ENCODE measurements at regions not wholly inside any gene's neighbourhood (a gene's known extent, or its start where the extent isn't known, plus 50 kb on each side); places are given as distances from the start of the nearest gene placed in this dataset.

DNA sequence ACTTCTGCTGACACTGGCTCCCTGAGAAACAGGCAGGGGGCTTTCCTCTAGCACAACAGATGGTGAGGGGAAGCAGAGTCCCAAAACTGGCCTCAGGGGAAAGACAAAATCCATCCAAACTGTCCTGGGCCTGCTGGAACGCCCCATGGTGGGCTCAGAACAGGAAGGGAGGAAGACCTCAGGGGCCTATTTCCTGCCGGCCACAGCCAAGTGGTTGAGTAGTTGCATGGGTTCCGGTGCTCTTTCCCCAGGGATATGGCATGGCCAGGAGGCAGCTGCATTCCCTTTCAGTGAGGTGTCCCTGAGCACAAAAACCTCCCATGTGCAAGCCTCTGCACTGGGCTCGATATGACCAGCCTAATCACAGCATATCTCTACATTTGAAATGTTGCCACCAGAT is 303.0 kb upstream of the IRX5 start:
- Histone ChIP-seq H3K27ac (ENCODE audit: low read depth, low read length) (no peak overlapping the region), H3K4me1 (ENCODE audit: control insufficient read depth in 3 of 3, insufficient read depth in 3 of 3, low read length in 3 of 3) (no peaks in the 10 kb centered on the region), H3K36me3 (ENCODE audit: control insufficient read depth in 3 of 3, insufficient read depth in 3 of 3, low read length in 3 of 3) (no peaks in the 10 kb centered on the region), H3K4me3 (ENCODE audit: low read length in 3 of 3) (no peak overlapping the region), H3K9ac (ENCODE audit: low read depth in 1 of 3, low read length in 3 of 3) (no peak overlapping the region), H3K27me3 (ENCODE audit: control insufficient read depth in 3 of 3, insufficient read depth in 3 of 3, low read length in 3 of 3) (no peaks in the 10 kb centered on the region), H3K9me3 (ENCODE audit: control insufficient read depth in 3 of 3, low read length in 3 of 3) (no peaks in the 10 kb centered on the region)

DNA sequence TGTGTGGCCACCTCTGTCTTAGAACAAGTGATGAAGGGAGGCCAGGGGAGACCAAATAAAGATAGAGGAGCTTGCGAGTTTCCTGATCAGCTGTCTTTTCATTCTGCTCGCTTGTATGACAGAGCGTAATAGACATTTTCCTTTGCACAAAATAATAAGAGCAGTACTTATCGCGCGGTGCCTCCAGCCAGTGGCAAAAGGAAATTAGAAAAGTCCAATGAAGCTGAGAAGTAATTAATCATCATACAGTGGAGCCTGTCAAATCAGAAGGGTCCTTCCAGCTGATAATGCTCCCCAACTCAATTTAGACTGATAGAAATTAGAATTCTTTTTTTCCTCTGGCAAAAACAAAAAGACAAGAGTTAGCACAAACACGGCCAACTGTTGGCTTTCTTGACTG is 307.0 kb upstream of the IRX5 start:
- H3K9ac ChIP-seq (ENCODE audit: low read depth in 1 of 3, low read length in 3 of 3): no peak overlapping the region

DNA sequence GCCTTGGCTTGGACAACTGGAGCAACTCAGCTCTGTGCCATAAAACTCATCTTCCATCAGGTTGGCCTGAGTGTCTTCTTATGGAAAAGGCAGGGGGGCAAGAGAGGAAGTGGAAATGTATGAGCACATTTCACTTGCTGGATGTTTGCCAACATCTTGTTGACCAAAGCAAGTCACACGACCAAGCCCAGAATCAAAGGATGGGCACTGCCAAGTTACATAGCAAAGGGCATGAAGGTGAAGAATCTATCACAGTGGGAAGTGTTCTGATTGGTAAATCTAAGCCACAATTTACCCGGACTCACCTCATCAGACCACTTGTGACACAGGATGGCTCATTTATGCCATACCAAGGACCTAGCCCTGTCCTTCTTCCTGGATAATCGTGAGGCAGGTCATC is 310.5 kb upstream of the IRX5 start:
- Histone ChIP-seq H3K36me3 (ENCODE audit: control insufficient read depth in 3 of 3, insufficient read depth in 3 of 3, low read length in 3 of 3) (no peaks in the 10 kb centered on the region), H3K9ac (ENCODE audit: low read depth in 1 of 3, low read length in 3 of 3) (no peak overlapping the region), H3K4me3 (ENCODE audit: low read length in 3 of 3) (no peak overlapping the region), H3K4me1 (ENCODE audit: control insufficient read depth in 3 of 3, insufficient read depth in 3 of 3, low read length in 3 of 3) (no peaks in the 10 kb centered on the region), H3K27ac (ENCODE audit: low read depth, low read length) (no peak overlapping the region), H3K9me3 (ENCODE audit: control insufficient read depth in 3 of 3, low read length in 3 of 3) (no peaks in the 10 kb centered on the region), H3K27me3 (ENCODE audit: control insufficient read depth in 3 of 3, insufficient read depth in 3 of 3, low read length in 3 of 3) (peaks cover 0 to 3% (median 0%) of the 10 kb centered on the region in 3 donors)

More for the DNA sequence above, 307.0 kb upstream of the IRX5 start:
- no peak overlapping the region for H3K4me3 ChIP-seq (ENCODE audit: low read length in 3 of 3)
- H3K4me1 ChIP-seq (ENCODE audit: control insufficient read depth in 3 of 3, insufficient read depth in 3 of 3, low read length in 3 of 3): no peaks in the 10 kb centered on the region
- no peaks in the 10 kb centered on the region for H3K9me3 ChIP-seq (ENCODE audit: control insufficient read depth in 3 of 3, low read length in 3 of 3)
- no peak overlapping the region for H3K27ac ChIP-seq (ENCODE audit: low read depth, low read length)
- no peaks in the 10 kb centered on the region for H3K36me3 ChIP-seq (ENCODE audit: control insufficient read depth in 3 of 3, insufficient read depth in 3 of 3, low read length in 3 of 3)
- H3K27me3 ChIP-seq (ENCODE audit: control insufficient read depth in 3 of 3, insufficient read depth in 3 of 3, low read length in 3 of 3): peaks cover 0 to 3% (median 0%) of the 10 kb centered on the region in 3 donors

DNA sequence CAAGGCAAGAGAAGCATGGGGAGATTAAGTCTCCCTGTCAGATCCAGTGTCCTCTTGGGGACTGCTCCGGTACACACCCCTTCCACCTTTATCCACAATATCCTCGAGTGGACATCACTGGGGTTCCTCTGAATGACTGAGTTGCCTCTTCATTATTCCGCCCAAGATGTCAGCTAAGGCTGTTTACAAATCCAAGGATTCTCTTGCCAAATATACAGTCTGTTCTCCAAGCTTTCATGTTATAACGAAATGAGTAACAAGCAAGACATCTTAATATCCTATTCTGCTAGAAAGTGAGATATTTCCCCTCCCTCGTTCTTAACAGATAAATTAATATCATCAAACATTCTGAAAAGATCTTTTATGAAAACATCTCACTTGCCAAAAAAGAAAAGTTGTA is 314.1 kb upstream of the IRX5 start:
- Histone ChIP-seq H3K4me1 (ENCODE audit: control insufficient read depth in 3 of 3, insufficient read depth in 3 of 3, low read length in 3 of 3) (no peaks in the 10 kb centered on the region), H3K27ac (ENCODE audit: low read depth, low read length) (no peak overlapping the region), H3K9me3 (ENCODE audit: control insufficient read depth in 3 of 3, low read length in 3 of 3) (no peaks in the 10 kb centered on the region), H3K36me3 (ENCODE audit: control insufficient read depth in 3 of 3, insufficient read depth in 3 of 3, low read length in 3 of 3) (no peaks in the 10 kb centered on the region), H3K9ac (ENCODE audit: low read depth in 1 of 3, low read length in 3 of 3) (no peak overlapping the region), H3K27me3 (ENCODE audit: control insufficient read depth in 3 of 3, insufficient read depth in 3 of 3, low read length in 3 of 3) (peaks cover 0 to 3% (median 0%) of the 10 kb centered on the region in 3 donors), H3K4me3 (ENCODE audit: low read length in 3 of 3) (no peak overlapping the region)

DNA sequence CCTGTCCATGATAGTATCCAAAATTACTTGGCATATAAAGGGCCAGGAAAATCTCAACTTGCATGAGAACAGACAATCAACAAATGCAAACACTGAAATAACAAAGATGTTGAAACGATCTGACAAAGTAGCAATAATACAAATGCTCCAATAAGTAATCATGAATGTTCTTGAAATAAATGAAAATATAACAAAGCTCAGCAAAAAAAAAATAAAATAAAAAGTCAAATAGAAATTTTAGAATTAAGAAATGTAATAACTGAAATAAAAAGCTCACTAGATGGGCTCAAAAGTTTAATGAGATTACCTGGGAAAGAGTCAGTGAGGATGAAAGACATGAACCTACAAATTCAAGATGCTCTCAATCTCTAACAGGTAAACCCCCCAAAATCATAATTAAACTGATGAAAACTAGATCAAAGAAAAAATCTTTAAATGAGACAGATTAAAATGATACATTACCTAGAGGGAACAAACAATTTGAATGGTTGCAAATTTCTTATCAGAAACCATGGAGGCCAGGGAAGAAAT is 319.0 kb upstream of the IRX3 start:
- H3K27me3 ChIP-seq (ENCODE audit: control insufficient read depth in 3 of 3, insufficient read depth in 3 of 3, low read length in 3 of 3): no peaks in the 10 kb centered on the region
- H3K9me3 ChIP-seq (ENCODE audit: control insufficient read depth in 3 of 3, low read length in 3 of 3): peaks cover 2 to 14% (median 2%) of the 10 kb centered on the region in 3 donors
- no peak overlapping the region for H3K9ac ChIP-seq (ENCODE audit: low read depth in 1 of 3, low read length in 3 of 3)
- no peak overlapping the region for H3K27ac ChIP-seq (ENCODE audit: low read depth, low read length)
- H3K36me3 ChIP-seq (ENCODE audit: control insufficient read depth in 3 of 3, insufficient read depth in 3 of 3, low read length in 3 of 3): no peaks in the 10 kb centered on the region
- no peak overlapping the region for H3K4me3 ChIP-seq (ENCODE audit: low read length in 3 of 3)
- H3K4me1 ChIP-seq (ENCODE audit: control insufficient read depth in 3 of 3, insufficient read depth in 3 of 3, low read length in 3 of 3): no peaks in the 10 kb centered on the region

DNA sequence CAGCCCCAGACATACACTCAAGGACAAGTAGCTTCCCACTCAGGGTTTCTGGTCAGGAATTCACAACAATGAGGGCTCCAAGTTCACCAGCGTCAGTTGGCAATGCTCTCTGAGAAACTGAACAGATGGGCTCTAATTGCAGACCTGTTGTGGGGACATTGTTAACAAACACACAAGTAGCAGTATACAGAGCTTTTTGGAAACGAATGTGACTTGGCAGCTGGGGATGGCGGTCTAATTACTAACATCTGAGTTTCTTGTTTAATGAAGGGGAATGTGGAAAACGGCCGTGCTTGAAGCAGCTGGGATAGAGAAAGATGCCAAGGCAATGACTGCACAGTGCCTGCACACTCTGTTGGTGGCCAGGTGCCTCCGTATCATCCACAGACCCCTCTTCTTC is 316.1 kb upstream of the IRX3 start:
- Histone ChIP-seq H3K9me3 (ENCODE audit: control insufficient read depth in 3 of 3, low read length in 3 of 3) (peaks cover 0 to 7% (median 2%) of the 10 kb centered on the region in 3 donors), H3K27ac (ENCODE audit: low read depth, low read length) (no peak overlapping the region), H3K36me3 (ENCODE audit: control insufficient read depth in 3 of 3, insufficient read depth in 3 of 3, low read length in 3 of 3) (no peaks in the 10 kb centered on the region), H3K4me1 (ENCODE audit: control insufficient read depth in 3 of 3, insufficient read depth in 3 of 3, low read length in 3 of 3) (no peaks in the 10 kb centered on the region), H3K27me3 (ENCODE audit: control insufficient read depth in 3 of 3, insufficient read depth in 3 of 3, low read length in 3 of 3) (no peaks in the 10 kb centered on the region), H3K9ac (ENCODE audit: low read depth in 1 of 3, low read length in 3 of 3) (no peak overlapping the region), H3K4me3 (ENCODE audit: low read length in 3 of 3) (no peak overlapping the region)

DNA sequence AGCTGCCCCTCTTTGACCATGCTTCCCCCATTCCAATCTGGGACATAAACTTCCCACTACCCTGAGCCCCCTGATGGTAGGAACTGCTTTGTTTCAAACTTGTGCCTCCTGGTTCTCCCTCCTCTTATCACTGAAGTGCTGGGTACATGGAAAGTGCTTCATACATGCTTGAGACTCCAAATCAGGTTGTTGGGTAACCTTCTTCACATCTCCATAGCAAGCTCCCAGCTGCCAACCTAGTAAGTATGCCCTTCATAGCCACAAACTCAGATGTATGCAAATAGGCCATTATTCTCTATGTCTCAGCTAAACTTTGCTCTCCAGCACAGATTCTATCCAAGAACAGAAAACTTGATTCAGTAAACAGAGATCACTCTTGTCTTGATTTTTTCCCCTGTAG is 310.6 kb upstream of the IRX3 start:
- no peak overlapping the region for H3K27ac ChIP-seq (ENCODE audit: low read depth, low read length)
- H3K4me3 ChIP-seq (ENCODE audit: low read length in 3 of 3): no peak overlapping the region
- H3K4me1 ChIP-seq (ENCODE audit: control insufficient read depth in 3 of 3, insufficient read depth in 3 of 3, low read length in 3 of 3): no peaks in the 10 kb centered on the region
- no peak overlapping the region for H3K9ac ChIP-seq (ENCODE audit: low read depth in 1 of 3, low read length in 3 of 3)
- no peaks in the 10 kb centered on the region for H3K36me3 ChIP-seq (ENCODE audit: control insufficient read depth in 3 of 3, insufficient read depth in 3 of 3, low read length in 3 of 3)
- H3K9me3 ChIP-seq (ENCODE audit: control insufficient read depth in 3 of 3, low read length in 3 of 3): peaks cover 0 to 2% (median 0%) of the 10 kb centered on the region in 3 donors
- H3K27me3 ChIP-seq (ENCODE audit: control insufficient read depth in 3 of 3, insufficient read depth in 3 of 3, low read length in 3 of 3): peaks cover 6 to 15% (median 6%) of the 10 kb centered on the region in 3 donors

DNA sequence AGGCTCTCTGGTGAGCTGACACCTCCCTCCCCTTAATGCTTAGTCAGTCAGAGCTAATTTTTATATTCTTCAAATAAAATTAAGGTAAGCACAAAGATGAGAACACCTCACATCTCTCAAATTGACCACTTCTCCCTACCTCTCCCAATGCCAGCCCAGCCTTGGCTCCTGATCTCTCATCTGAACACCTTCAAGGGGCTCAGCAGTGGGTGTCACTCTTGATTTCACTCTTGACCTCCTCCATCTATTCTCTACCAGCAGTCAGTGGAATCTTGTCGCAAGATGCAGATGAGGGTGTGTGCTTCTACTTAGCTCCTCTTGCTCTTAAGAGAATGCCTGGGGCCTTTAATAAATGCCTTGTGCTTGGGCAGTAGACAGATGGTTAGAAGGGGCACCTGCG is 309.0 kb upstream of the IRX3 start:
- Histone ChIP-seq H3K27me3 (ENCODE audit: control insufficient read depth in 3 of 3, insufficient read depth in 3 of 3, low read length in 3 of 3) (peaks cover 6 to 15% (median 6%) of the 10 kb centered on the region in 3 donors), H3K36me3 (ENCODE audit: control insufficient read depth in 3 of 3, insufficient read depth in 3 of 3, low read length in 3 of 3) (no peaks in the 10 kb centered on the region), H3K4me1 (ENCODE audit: control insufficient read depth in 3 of 3, insufficient read depth in 3 of 3, low read length in 3 of 3) (no peaks in the 10 kb centered on the region), H3K9me3 (ENCODE audit: control insufficient read depth in 3 of 3, low read length in 3 of 3) (no peaks in the 10 kb centered on the region), H3K4me3 (ENCODE audit: low read length in 3 of 3) (no peak overlapping the region), H3K9ac (ENCODE audit: low read depth in 1 of 3, low read length in 3 of 3) (no peak overlapping the region), H3K27ac (ENCODE audit: low read depth, low read length) (no peak overlapping the region)

DNA sequence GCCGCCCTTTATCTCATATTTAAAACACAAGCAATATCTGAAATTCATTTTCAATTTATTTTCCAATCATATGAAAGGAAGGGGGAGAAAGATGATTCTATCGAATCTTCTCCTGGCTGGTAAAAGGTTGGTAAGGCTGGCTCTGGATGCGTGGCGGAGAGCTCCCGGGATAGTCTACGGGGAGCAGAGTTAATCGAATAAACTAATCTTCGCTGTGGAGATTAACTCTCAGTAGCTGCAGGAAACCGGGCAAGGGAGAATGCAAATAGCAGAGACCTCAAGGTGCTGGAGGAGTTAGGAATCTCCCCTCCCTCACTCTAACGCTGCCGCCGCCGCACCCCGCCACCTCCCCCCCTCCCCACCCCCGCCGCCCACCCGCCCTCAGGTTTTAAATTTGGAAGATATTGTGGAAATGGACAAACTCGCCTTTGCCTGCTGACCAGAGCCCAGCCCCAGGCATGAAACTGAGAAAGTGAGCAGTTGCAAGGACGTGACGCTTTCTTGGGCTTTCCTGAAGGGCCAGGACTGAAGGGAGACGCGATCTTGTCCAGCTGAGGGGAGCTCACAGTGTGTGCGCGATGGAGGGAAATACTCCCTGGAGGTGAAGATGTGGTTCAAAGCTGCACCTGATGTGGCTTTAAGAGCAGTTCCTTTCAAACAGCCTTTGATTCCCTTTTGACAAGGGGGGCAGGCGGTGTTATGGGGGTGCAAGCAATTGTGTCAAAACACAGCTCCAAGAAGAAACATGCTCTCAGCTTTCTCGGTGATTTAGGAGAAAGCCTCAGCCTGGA is 308.2 kb upstream of the IRX3 start:
- H3K9me3 ChIP-seq (ENCODE audit: control insufficient read depth in 3 of 3, low read length in 3 of 3): no peaks in the 10 kb centered on the region
- H3K9ac ChIP-seq (ENCODE audit: low read depth in 1 of 3, low read length in 3 of 3): no peak overlapping the region
- H3K27me3 ChIP-seq (ENCODE audit: control insufficient read depth in 3 of 3, insufficient read depth in 3 of 3, low read length in 3 of 3): peaks cover 6 to 15% (median 6%) of the 10 kb centered on the region in 3 donors
- no peaks in the 10 kb centered on the region for H3K36me3 ChIP-seq (ENCODE audit: control insufficient read depth in 3 of 3, insufficient read depth in 3 of 3, low read length in 3 of 3)
- H3K4me1 ChIP-seq (ENCODE audit: control insufficient read depth in 3 of 3, insufficient read depth in 3 of 3, low read length in 3 of 3): no peaks in the 10 kb centered on the region
- no peak overlapping the region for H3K27ac ChIP-seq (ENCODE audit: low read depth, low read length)
- H3K4me3 ChIP-seq (ENCODE audit: low read length in 3 of 3): no peak overlapping the region

DNA sequence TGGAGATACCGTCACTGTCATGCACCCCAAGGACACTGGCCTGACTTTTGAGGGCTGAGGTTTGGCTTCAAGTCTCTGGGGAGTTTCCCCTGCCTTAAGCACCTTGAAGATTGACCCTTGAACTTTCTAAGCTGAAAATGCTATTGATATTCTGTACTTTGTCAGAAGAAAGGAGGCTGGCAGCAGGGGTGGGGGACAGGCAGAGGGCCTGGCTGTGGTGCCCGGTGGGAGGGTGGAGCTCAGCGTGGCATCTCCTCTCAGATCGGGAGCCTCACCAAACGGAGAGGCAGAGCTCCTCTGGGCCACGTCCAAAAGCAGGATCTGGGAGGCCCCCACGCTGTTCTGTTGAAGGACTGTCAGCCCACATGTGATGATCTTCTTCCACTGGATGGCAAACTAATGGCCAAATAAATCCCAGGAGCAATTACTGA is 305.2 kb upstream of the IRX3 start:
- Histone ChIP-seq H3K9me3 (ENCODE audit: control insufficient read depth in 3 of 3, low read length in 3 of 3) (no peaks in the 10 kb centered on the region), H3K27me3 (ENCODE audit: control insufficient read depth in 3 of 3, insufficient read depth in 3 of 3, low read length in 3 of 3) (peaks cover 6 to 15% (median 6%) of the 10 kb centered on the region in 3 donors), H3K36me3 (ENCODE audit: control insufficient read depth in 3 of 3, insufficient read depth in 3 of 3, low read length in 3 of 3) (no peaks in the 10 kb centered on the region), H3K4me1 (ENCODE audit: control insufficient read depth in 3 of 3, insufficient read depth in 3 of 3, low read length in 3 of 3) (no peaks in the 10 kb centered on the region), H3K9ac (ENCODE audit: low read depth in 1 of 3, low read length in 3 of 3) (no peak overlapping the region), H3K27ac (ENCODE audit: low read depth, low read length) (no peak overlapping the region), H3K4me3 (ENCODE audit: low read length in 3 of 3) (no peak overlapping the region)
